Forelimb muscle (tissue), 1 donor: ENCODE measurements at regions not wholly inside any gene's neighbourhood (a gene's known extent, or its start where the extent isn't known, plus 50 kb on each side); places are given as distances from the start of the nearest gene placed in this dataset.

Experiments used
- DNase-seq: peaks from one replicate; pipeline ENCODE4 v3.0.0-alpha.2; 2013; ENCODE audit warnings: low read depth

DNA sequence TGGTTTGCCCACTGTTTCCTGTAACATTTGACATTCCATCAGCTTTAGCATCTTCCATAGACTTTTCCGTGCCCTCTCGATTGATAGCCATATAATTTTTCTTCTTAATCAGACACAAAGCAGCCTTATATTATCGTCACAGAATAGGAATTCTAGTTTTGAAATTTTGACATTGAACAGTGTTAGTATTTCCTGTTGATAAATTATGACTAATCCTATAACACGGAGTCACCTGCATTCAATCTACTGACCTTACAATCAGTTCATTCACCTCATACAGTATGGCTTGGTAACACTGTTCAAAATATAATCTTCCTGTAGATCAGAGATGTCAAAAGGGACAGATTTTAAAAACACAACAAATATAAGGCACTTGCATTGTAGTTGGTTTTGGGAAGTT, 423.7 kb downstream of the C3orf38 start:
- no peak for DNase-seq

DNA sequence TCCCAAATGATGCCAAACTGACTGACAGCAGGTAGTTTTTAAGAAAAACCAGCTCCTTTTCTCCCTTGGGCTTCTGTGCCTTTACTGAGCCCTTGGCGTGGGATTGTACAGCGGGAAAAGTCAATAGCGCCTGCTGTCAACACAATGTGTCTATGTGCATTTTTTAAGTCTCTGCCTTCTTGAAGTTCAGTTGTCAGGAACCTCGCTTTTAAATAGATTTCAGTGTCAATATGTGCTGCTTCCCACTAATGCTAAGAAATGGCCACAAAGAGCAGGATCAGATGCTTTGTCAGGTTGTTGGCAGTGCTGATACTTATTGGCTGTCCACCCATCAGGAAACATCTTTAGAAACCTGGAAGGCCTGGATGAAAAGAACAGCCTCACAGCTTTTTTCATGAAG, 424.4 kb downstream of the C3orf38 start:
- no peak for DNase-seq

DNA sequence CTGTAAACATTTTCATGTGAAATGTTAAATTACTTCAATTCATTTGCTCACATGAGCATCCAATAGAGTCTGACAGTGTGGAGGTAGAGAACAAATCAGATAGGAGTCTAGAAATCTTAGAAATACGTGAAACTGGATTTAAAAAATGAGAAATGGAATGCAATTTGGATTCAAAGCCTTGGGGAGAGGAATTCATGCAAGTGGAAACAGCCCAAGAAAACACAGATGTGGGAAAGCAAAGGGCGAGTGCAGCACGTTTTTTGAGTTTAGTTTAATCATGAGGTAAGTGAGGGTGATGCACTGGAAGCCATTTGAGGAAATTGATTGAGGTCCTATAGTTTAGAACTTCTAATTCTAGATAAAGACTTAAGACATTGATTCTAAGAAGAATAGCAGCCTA, 434.7 kb downstream of the C3orf38 start:
- DNase-seq, result peak; percentile 13

DNA sequence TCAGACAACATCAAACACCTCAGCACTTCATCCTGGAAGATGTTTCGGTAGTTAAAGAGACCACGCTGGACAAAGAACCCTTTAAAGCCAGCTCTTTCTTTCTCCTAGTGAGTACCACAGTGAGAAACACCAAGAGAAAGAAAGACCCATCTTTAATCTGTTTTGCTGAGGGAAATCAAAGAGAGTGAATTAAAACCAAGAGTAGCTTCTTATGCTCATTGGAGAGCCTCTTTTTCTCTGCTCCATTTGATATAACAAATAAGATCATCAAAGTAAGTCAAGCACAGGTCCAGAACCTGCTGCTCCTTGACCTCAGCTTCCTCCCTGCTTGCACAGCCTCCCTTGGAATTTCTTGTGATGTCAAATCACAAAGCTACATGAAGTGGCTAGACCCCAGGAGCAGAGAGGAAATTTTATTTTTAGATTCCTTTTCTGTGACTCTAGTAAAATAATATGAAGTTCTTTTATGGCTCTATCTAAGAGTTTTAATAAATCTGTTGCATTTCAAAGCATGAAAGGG, 436.4 kb downstream of the C3orf38 start:
- no peak for DNase-seq

DNA sequence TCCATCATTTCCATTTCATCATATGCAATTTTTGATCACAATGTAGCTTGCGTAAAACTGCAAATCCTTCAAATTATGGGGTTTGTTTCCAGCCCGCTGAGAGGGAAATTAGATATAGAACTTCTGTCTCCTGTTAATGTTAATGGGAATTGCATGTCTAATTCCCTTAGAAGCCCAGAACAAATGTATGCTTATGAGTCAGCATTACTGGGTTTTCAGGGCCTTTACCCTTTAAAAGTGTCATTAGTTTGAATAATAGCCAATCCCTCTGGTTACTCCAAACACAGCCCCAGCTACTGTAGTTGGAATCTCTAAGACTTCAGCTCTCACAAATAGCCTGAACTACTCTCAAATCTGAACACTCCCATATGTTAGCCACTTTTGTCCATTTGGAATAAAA, 439.4 kb downstream of the C3orf38 start:
- DNase-seq, result no peak

DNA sequence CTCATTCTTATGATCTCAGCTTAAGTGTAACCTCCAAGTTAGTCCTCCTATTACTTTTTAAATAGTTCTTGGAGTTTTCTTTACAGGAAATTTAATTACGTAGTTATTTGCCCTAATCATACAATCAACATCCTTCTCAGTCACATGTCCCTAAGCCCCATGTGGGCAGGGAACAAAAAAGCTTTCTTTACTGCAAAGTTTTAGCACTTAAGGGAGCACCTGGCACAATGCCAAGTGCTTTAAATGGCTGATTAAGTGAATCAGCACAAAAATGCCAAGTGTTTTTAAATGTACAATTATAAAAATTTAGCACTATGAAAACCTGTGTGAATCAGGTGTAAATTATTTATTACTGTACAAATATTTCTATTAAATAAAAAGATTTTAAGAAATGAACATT, 445.3 kb downstream of the C3orf38 start:
- DNase-seq, result no peak

DNA sequence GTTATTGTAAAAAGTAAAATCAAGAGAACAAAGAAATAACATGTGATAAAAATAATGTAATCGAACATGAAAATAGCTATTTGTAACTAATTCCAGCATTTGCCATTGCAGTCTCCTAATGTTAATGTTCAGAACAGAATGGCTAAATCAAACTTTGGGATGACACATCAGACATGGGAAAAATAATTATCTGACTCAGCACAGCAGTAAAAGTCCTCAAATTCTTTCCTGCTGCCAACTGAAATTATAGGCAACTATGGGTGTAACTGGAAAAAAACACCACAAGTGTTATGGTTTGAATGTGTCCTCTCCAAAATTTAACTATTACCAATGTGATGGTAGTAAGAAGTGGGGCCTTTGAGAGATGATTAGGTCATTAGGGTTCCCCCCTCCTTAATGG, 446.7 kb downstream of the C3orf38 start:
- no peak for DNase-seq

DNA sequence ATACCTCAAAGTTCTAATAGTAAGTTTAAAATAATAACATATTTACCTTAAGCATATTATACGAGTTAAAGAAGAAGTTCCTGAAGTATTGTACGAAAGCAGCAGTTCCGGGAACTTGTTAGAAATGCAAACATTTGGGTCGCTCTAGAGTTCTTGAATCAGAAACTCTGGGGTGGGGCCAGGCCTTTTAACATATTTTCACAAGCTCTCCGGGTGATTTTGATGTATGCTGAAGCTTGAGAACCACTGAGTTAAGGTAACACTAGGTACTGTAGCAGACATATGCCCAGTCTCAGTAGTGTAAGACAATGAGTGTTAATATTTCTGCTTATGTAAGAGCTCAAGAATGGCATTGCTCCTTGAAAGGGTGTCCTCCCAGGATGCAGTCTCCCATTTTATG, 461.1 kb downstream of the C3orf38 start:
- DNase-seq, result no peak

DNA sequence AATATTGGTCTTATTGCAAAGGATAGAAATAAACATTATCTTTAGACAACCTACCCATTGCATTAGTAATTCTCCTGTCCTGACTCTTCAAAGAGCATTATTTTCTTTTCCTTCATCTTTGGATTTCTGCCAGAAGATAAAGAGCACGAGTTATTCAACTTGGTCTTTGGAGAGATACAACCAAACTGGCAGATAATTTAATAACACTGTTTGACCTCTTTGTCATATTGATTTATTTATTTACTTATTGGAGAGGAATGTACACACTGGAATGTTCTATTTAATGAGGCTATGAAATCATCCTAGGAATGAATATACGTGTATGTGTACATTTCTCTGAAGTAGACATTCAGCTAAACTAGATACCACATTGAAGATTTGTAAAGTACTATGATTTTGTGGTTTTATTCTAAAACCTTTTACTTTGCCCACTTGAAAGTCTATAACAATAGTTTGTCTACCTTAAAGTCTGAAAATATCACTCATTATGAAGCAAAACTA, 462.1 kb downstream of the C3orf38 start:
- no peak for DNase-seq

DNA sequence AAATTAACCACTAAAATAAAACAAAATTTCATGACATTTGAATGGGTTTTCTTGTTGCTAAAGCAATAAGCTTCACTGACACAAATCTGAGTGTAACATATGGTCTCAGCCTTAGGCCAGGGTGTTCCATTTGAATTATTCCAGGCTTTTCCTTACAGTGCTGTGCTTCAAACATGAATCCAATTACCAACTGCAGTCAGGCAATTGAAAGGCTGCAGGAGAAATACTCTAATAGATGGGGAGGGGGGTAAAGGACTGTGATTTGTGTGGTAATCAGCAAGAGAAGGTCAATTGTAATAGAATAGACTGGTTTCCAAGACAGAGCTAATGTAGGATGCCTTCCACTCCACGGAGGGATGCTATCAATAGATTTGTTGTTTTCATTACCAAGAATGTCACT, 466.7 kb downstream of the C3orf38 start:
- DNase-seq, result no peak

DNA sequence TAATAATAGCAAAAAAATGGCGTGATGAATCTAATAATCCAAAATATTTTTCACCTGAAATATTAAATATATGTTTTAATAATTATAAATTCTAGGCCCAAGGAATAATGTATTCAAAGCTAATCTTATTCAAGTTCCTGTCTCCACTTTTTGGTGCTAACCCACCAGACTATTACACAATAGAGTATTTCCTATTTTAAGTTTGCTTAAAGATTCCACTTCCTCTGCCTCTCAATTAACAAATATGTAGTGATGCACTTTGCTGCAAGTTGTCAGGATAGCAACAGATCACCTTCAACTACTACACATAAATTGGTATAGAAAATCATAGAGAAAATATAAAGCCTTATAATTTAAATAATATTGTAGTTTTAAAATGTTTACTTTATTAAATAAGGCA, 467.5 kb downstream of the C3orf38 start:
- no peak for DNase-seq

DNA sequence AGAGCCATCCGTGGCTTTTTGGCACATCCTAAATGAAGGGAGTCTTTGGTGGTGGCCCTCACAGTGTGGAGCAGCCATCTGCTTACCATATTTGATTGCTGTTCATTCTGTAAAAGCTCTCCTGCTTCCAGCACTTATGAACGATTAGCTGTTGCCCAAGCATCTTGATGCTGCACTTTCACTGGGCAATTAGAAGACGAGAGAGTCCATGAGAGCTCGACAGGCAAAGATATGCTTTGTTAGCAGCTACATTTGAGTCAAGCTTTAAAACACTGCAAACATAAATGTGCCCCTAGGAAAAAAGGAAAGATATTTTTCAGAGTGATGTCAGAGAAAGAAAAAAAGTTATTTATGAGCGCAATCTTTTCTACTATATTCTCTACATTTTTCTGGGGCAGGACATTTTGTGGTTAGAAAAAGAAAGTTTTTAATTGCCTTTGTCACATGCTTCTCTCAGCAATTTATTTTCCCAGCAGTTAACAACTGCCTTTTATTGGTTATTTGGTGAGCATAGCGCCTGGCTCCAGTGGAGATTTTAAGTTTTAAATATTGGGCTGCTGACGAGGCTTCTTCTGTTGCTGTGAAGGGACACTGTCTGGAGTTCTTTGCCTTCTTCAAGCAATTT, 468.4 kb downstream of the C3orf38 start:
- no peak for DNase-seq

DNA sequence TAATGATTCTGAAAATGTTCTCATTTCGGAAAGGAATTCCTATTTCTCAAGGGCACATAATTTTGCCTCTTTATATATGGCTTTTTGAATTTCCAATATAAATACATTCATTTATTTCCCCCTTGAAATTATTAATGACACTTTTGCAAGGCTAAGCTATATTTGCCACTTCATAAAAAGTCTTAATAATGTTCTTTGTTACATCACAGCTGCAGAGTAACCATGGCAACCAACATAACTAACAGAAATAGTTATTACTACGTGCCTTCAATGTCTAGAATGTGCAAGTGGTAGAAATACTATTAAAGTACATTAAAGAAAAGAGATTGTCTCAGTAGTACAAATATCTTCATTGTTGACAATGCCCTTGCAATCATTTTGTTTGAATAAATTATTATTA, 471.8 kb downstream of the C3orf38 start:
- no peak for DNase-seq

DNA sequence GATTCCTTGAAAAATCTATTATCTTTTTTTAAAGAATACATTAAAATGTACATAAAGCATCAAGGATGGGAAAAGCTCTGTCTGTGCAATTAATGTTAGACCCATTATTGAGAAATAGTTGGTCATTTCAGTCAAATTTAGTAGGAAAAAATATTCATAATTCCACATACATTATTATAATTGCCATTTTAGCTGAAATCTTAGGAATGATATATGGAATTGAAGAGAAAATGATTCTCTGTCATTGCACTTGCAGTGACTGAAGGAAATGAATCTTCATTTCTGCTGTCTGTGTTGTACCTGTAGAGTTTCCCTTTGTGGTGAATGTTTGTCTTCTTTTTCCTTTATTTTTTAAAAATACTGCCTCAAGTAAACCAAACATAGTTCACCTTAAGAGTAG, 473.9 kb downstream of the C3orf38 start:
- no peak for DNase-seq

DNA sequence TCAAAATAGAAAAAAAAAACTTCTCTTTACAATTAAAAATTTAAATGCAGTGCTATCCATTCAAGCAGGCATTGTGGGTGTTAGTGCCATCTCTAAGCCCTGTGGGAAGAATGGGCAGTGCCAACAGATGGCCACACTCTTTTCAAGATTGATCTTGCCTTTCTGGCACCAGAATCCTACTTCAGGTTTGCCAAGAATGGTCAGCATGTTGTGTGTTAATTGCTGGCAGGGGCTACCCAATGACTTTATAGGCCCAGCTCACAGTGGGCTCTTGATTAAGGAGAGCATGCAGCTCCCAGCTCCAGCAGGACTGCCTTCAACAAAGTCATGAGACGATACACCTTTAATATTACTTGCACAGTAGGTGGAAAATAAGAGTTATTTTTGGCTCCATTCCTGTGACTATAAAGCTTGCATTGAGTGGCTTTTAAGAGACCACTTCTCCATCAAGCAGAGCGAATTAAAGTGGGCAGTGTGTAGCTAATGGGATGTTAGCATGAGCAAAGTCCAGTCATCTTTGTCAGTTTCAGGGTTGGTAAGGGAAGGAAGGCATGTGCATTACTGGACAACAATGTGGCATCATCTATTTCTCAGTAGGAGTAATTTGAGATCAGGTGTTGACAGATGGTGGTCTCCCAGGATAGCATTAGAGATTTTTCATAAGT, 476.8 kb downstream of the C3orf38 start:
- DNase-seq, result no peak

DNA sequence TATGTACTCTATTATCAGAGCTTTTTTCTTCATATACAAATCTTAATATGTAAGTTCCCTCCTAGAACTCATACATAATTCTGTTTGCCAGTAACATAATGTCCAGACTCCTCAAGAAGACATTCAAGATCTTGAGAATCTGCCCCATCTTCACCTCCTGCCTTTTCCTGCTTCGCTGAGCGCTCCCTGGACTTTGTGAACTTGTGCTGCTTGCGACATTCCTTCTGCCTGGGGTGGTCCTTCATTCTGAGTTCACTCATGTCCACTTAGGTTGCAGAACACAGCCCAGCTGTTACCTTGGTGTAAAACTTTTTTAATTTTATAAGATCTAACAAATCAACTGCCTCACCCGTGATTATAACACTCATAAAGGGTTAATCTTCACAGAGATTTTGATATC, 478.5 kb upstream of the EPHA3 start:
- DNase-seq, result no peak

DNA sequence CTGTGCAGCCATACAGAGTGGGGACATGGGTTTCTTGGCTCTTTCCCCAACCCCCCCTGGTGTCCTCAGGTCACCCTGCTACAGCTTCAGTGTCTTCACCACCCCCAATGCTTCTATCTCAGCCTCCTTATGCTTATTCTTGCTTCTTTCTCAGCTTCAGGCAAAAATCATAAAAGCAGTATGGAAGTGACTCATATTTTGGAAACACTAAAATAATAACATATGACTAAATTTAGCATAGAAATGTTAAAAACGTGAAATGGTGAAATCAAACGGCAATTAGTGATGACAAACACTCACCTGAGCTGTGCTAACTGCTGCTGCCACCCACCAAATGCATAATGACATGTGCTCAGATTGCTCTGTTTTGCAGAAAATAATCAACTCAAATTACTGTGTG, 475.2 kb upstream of the EPHA3 start:
- no peak for DNase-seq

DNA sequence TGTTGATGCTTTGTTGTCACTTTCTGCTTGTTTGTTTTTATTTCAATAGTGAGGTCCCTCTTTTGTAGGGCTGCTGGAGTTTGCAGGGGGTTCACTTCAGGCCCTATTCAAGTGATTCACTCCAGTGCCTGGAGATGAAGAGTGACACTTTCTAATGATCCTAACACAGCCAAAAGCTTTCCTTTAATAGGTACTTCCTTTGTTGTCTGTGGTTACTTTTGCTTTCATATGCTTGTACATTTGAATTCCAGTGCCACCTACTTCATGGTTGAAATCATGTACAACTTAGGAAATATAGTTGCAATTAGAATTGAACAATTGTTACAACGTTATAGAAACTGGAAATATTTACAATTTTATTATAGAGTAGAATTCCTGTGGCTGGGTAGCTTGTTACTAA, 466.8 kb upstream of the EPHA3 start:
- no peak for DNase-seq

DNA sequence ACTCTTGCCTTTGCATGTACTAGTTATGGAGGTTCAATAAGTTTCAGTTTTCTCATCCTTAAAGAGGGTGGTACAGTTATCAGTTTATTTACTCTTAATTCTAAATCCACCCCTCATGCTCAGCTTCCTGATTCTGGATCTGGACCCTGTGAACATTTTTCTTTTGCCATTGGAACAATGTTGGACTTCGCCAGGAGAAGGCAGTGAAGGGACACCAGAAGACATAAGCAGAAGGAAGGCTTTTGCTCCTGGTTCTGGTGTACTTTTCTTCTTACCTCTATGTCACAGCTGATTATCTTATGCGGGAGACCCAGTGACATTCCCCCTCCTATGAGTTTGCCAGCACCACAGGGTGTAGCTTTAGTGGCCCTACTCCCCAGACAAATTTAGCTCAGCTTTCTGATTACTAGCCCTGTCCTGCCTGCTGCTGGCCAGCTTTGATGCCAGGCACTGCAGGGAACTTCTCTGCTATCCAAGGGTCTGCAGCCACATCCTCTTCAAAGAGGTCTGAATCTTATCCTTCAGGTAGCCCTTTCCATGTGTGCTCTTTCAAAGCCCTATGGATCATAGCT, 466.3 kb upstream of the EPHA3 start:
- no peak for DNase-seq

DNA sequence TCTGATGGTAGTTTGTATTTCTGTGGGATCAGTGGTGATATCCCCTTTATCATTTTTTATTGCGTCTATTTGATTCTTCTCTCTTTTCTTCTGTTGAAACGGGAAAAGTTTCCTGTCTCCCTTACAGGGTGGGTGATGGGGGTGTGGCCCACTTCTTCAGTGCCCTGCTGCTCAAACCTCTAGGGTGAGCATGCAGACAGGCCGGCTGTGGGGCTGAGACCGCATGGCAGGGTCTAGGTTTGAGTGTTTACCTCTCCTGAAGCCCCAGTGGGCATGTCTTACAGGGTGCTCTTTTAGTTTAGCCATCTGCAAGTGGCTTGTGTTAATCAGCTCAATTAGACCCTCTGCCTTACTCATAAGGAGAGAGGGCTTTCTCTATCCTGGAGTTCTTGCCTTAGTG, 450.0 kb upstream of the EPHA3 start:
- DNase-seq, result no peak

DNA sequence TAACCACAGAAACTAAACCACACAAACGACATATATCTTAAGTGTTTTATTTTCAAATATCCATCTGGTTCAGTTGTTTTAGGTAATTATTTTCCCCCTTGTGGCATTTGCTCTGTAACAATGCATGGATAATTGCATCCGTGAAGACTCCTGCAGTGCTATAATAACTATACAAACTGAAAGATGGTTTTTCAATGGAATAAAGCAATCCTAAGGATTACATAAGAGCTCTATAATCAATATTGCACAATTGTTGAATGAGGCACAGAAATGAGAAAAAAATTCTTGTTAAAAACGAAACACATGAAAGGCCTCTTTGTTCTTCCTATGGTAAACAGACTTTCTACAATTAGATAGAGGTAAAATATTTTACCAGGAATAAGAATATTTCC, 446.0 kb upstream of the EPHA3 start:
- DNase-seq, result no peak

DNA sequence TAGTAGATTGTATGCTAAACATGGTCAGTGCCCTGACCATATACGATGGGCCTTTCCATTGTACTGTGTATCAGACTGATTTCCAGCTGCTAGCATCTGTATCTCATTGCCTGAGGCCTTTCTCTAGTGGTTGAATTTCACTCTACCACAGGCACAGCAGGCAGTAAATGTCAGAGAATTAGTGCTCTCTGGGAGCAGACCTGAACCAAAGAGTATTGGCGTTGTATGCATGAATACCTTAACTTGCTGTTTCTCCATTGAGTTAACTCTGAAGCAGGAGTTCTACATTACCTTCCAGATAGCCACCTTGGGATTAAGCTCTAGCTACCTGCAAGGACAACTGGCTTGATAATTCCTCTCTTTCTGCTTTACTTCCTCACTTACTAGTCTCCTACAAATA, 439.2 kb upstream of the EPHA3 start:
- no peak for DNase-seq

DNA sequence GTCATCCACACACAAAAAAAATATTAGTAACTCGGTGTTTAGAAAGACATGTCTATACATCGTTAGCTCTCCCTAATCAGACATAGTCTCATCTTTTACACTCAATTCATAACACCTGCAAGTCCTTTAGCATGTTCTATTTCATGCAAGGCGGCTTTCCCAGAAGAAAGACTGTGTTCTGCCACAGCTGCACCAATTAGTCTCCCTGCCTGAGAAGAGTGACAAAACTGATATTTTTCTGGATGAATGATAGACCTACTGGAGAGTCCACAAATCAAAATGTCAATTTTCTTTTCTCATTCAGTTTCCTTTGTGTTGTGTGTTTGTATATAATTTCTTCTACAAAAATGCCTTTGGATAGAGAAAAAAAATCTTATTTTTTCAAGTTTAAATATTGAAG, 435.8 kb upstream of the EPHA3 start:
- no peak for DNase-seq
